Esophagus muscularis mucosa (tissue), 3 donors: ENCODE measurements at regions not wholly inside any gene's neighbourhood (a gene's known extent, or its start where the extent isn't known, plus 50 kb on each side); places are given as distances from the start of the nearest gene placed in this dataset.

ENCODE experiments used
- CTCF ChIP-seq, 3 experiments: fragments of 200-600 bp in 2 of 3; fragments of 450-650 bp in 1 of 3; sonication (generic) in 2 of 3; IDR thresholded peaks; one replicate each; pipeline ENCODE4 v1.5.1; 2017 to 2019; ENCODE audit warnings: antibody characterized with exemption in 3 of 3, mild to moderate bottlenecking in 2 of 3, moderate library complexity in 1 of 3
- POLR2AphosphoS5 ChIP-seq, 2 donors: sonication (generic); formaldehyde crosslinking; IDR thresholded peaks; one replicate each; pipeline ENCODE4 v1.6.1; 2017; ENCODE audit warnings: antibody characterized with exemption in 2 of 2

GRCh38 chr2:186433040-186433439, 53.0 kb upstream of the ZC3H15 start:
- no peak for TF ChIP-seq POLR2AphosphoS5 (IDR thresholded peaks at IDR 0.05)
- no peak for TF ChIP-seq CTCF (IDR thresholded peaks at IDR 0.05)
